MCF 10A (cell line): ENCODE measurements at regions not wholly inside any gene's neighbourhood (a gene's known extent, or its start where the extent isn't known, plus 50 kb on each side); places are given as distances from the start of the nearest gene placed in this dataset.
A peak's percentile ranks its signal among the peaks of the same experiment; 100 is the strongest.

ENCODE experiments used
- BruUV-seq: library from RNA; stranded (reverse); fragments of 400-500 nt; replicated peaks from 2 replicates; lab custom pipeline; 2021; lab: Mats Ljungman, UMichigan
- CTCF ChIA-PET: fragments of 300-600 bp; sonication (Branson Sonifier 250); formaldehyde crosslinking; extraction: SDS; loops from one replicate; lab custom pipeline; 2021; ENCODE audit warnings: antibody characterized with exemption, inconsistent platforms; lab: Yijun Ruan, JAX
- POLR2A ChIA-PET: fragments of 300-600, 350-650 bp; sonication (Branson Sonifier 250); formaldehyde crosslinking; extraction: SDS; loops from one replicate; lab custom pipeline; 2020; ENCODE audit warnings: antibody characterized with exemption, inconsistent platforms; lab: Yijun Ruan, JAX
- DNase-seq: peaks from one replicate; pipeline ENCODE4 v3.0.0-alpha.2; 2018; ENCODE audit not compliant: unreplicated experiment
- H3K27ac Mint-ChIP-seq: one replicate; pipeline ENCODE4 v1.8.0; 2022; ENCODE audit warnings: mild to moderate bottlenecking, low read depth, mixed read lengths; ENCODE audit not compliant: unreplicated experiment
- H3K27me3 Mint-ChIP-seq: one replicate; pipeline ENCODE4 v1.8.0; 2022; ENCODE audit warnings: mixed read lengths; ENCODE audit not compliant: insufficient read depth, unreplicated experiment
- H3K36me3 Mint-ChIP-seq: one replicate; pipeline ENCODE4 v1.8.0; 2022; ENCODE audit warnings: mild to moderate bottlenecking, moderate library complexity, mixed read lengths; ENCODE audit not compliant: insufficient read depth, unreplicated experiment
- H3K4me1 Mint-ChIP-seq: one replicate; pipeline ENCODE4 v1.8.0; 2022; ENCODE audit warnings: mixed read lengths; ENCODE audit not compliant: insufficient read depth, unreplicated experiment
- H3K4me3 Mint-ChIP-seq: one replicate; pipeline ENCODE4 v1.8.0; 2022; ENCODE audit warnings: mild to moderate bottlenecking, moderate library complexity, mixed read lengths; ENCODE audit not compliant: unreplicated experiment
- H3K9me3 Mint-ChIP-seq: one replicate; pipeline ENCODE4 v1.8.0; 2022; ENCODE audit warnings: mixed read lengths; ENCODE audit not compliant: unreplicated experiment
- CTCF ChIP-seq: fragments of 200-600 bp; IDR thresholded peaks from one replicate; pipeline ENCODE4 v1.8.0; 2022; ENCODE audit warnings: antibody characterized with exemption, mild to moderate bottlenecking; ENCODE audit not compliant: unreplicated experiment
- intact Hi-C: fragments of 100-400 bp; cut with micrococcal nuclease; formaldehyde crosslinking; loops from 2 replicates; pipeline ENCODE4 v1.14.1; 2022

GRCh38 chr6:14732844-14733757, 512.8 kb upstream of the JARID2 start:
- BruUV-seq: TSS peak; percentile 87
- TF ChIP-seq CTCF: no peak
- ChIA-PET CTCF (no interaction called here), POLR2A (interaction anchor here (1.1 to 2.3 kb wide), 4 partner anchors 8 to 16 kb away, joined by 5 to 14 read pairs (median 6); no protein-coding TSS in a partner anchor)
- Mint-ChIP-seq H3K27me3 (no peaks in the 10 kb centered on the region), H3K4me1 (peaks cover 50% of the 10 kb centered on the region), H3K9me3 (no peaks in the 10 kb centered on the region), H3K36me3 (no peaks in the 10 kb centered on the region), H3K27ac (peak overlapping the region; percentile 85), H3K4me3 (peak overlapping the region; percentile 13)
- peak; percentile 88 for DNase-seq
- intact Hi-C loops: loop anchor here (5.0 kb wide), 2 partner anchors 461 to 521 kb away; no protein-coding TSS in a partner anchor

GRCh38 chr6:14734052-14734415, 511.8 kb upstream of the JARID2 start:
- intact Hi-C loops: loop anchor here (5.0 kb wide), 2 partner anchors 462 to 522 kb away; no protein-coding TSS in a partner anchor
- H3K4me3 Mint-ChIP-seq: peak overlapping the region; percentile 4
- ChIA-PET POLR2A (interaction anchor here (0.6 to 2.3 kb wide), 6 partner anchors 9 to 513 kb away, joined by 3 to 14 read pairs (median 4); no protein-coding TSS in a partner anchor), CTCF (interaction anchor here (0.6 kb wide), 1 partner anchor 513 kb away, joined by 4 read pairs; no protein-coding TSS in a partner anchor)
- peak overlapping the region; percentile 85 for H3K27ac Mint-ChIP-seq
- peaks cover 41% of the 10 kb centered on the region for H3K4me1 Mint-ChIP-seq
- no TSS peak for BruUV-seq
- no peak for TF ChIP-seq CTCF
- no peak for DNase-seq
- no peaks in the 10 kb centered on the region for H3K9me3 Mint-ChIP-seq
- no peaks in the 10 kb centered on the region for H3K27me3 Mint-ChIP-seq
- no peaks in the 10 kb centered on the region for H3K36me3 Mint-ChIP-seq

GRCh38 chr6:14734416-14735340, 511.2 kb upstream of the JARID2 start:
- no TSS peak for BruUV-seq
- POLR2A ChIA-PET: interaction anchor here (0.6 to 2.3 kb wide), 7 partner anchors 9 to 512 kb away, joined by 3 to 14 read pairs (median 4); no protein-coding TSS in a partner anchor
- DNase-seq: peak; percentile 79
- Mint-ChIP-seq H3K27me3 (no peaks in the 10 kb centered on the region), H3K9me3 (no peaks in the 10 kb centered on the region), H3K4me3 (no peak overlapping the region), H3K27ac (peak overlapping the region; percentile 85), H3K4me1 (peaks cover 45% of the 10 kb centered on the region), H3K36me3 (no peaks in the 10 kb centered on the region)
- no peak for TF ChIP-seq CTCF
- CTCF ChIA-PET: interaction anchor here (0.6 kb wide), 1 partner anchor 512 kb away, joined by 4 read pairs; no protein-coding TSS in a partner anchor
- intact Hi-C loops: loop anchor here (5.0 kb wide), 2 partner anchors 462 to 522 kb away; no protein-coding TSS in a partner anchor
